K562 (cell line): ENCODE measurements at regions not wholly inside any gene's neighbourhood (a gene's known extent, or its start where the extent isn't known, plus 50 kb on each side); places are given as distances from the start of the nearest gene placed in this dataset.

ENCODE experiments used
- ATAC-seq: fragments of 200-7000 bp; cut with Tn5 transposase; 3 replicates; pipeline ENCODE4 v1.9.1; 2020; ENCODE audit warnings: moderate library complexity
- BruUV-seq: library from RNA; stranded (reverse); fragments of 400-500 nt; replicated peaks from 2 replicates; lab custom pipeline; 2021; lab: Mats Ljungman, UMichigan
- CTCF ChIA-PET: fragments of 300-600 bp; formaldehyde crosslinking; extraction: SDS; loops from one replicate; lab custom pipeline; 2021; ENCODE audit warnings: low intra/inter-chr PET ratio; lab: Yijun Ruan, JAX
- POLR2A ChIA-PET: fragments of 300-600, 350-650 bp; sonication (Branson Sonifier 250); formaldehyde crosslinking; extraction: SDS; loops from one replicate; lab custom pipeline; 2021; ENCODE audit warnings: antibody characterized with exemption, inconsistent platforms; lab: Yijun Ruan, JAX
- DNase-seq, 4 experiments: peaks; one replicate each; pipeline versions ENCODE4 v3.0.0 to v3.0.0-alpha.2; 2011 to 2018; ENCODE audit warnings: low spot score in 3 of 4, mixed read lengths in 3 of 4; ENCODE audit errors: extremely low read depth in 1 of 4
- FAIRE-seq: peaks from 2 replicates; lab custom pipeline; 2011; peaks lifted over from hg19 to GRCh38; lab: Jason Lieb, UNC
- H2AFZ ChIP-seq: 2 replicates; pipeline ENCODE4 v1.6.0; 2011; ENCODE audit warnings: low read depth, low read length, control low read depth, inconsistent platforms
- H3K27ac ChIP-seq: fragments of 200-600 bp; 3 replicates; pipeline ENCODE4 v1.8.0; 2011; ENCODE audit warnings: low read depth, mild to moderate bottlenecking, control low read depth, inconsistent platforms, low read length, moderate library complexity, mixed read lengths; ENCODE audit errors: extremely low read depth
- H3K27me3 ChIP-seq, 2 experiments: fragments of 300-600 bp in 1 of 2; 2 replicates in 1 of 2; 3 replicates in 1 of 2; pipeline versions ENCODE4 v1.6.0 to v1.8.0; 2011; ENCODE audit warnings: inconsistent platforms in 2 of 2, low read length in 2 of 2, mild to moderate bottlenecking in 1 of 2, mixed read lengths in 1 of 2, moderate library complexity in 1 of 2; ENCODE audit not compliant: control insufficient read depth in 2 of 2, insufficient read depth in 2 of 2
- H3K36me3 ChIP-seq: fragments of 300-600 bp; 3 replicates; pipeline ENCODE4 v1.8.0; 2011; ENCODE audit warnings: mild to moderate bottlenecking, low read length, inconsistent platforms; ENCODE audit not compliant: control insufficient read depth, insufficient read depth
- H3K4me1 ChIP-seq, 2 experiments: fragments of 200-600 bp in 1 of 2; replicated peaks in 1 of 2; 2 replicates in 1 of 2; 3 replicates in 1 of 2; pipeline versions ENCODE4 v1.5.1 to v1.8.0; 2011; ENCODE audit warnings: inconsistent platforms in 2 of 2, low read length in 2 of 2, mild to moderate bottlenecking in 1 of 2, mixed read lengths in 1 of 2, moderate library complexity in 1 of 2; ENCODE audit not compliant: control insufficient read depth in 2 of 2, insufficient read depth in 2 of 2
- H3K4me2 ChIP-seq: 2 replicates; pipeline ENCODE4 v1.6.1; 2011; ENCODE audit warnings: low read length, control low read depth, inconsistent platforms, mixed read lengths; ENCODE audit not compliant: insufficient read depth
- H3K4me3 ChIP-seq: fragments of 200-600 bp; sonication (generic), shearing (Covaris generic); 2 replicates; pipeline ENCODE4 v1.5.1; 2016; ENCODE audit warnings: control low read depth, inconsistent platforms
- H3K79me2 ChIP-seq: fragments of 200-600 bp; 3 replicates; pipeline ENCODE4 v1.8.0; 2011; ENCODE audit warnings: low read length, inconsistent platforms; ENCODE audit not compliant: control insufficient read depth, insufficient read depth
- H3K9ac ChIP-seq, 2 experiments: 2 replicates each; pipeline versions ENCODE4 v1.6.0 to v1.6.1; 2011; ENCODE audit warnings: low read depth in 2 of 2, low read length in 2 of 2, control low read depth in 1 of 2, inconsistent platforms in 1 of 2, mild to moderate bottlenecking in 1 of 2, mixed read lengths in 1 of 2; ENCODE audit not compliant: insufficient read depth in 1 of 2
- H3K9me1 ChIP-seq: one replicate; pipeline ENCODE4 v1.6.0; 2011; ENCODE audit warnings: inconsistent platforms, mild to moderate bottlenecking, low read length, moderate library complexity; ENCODE audit not compliant: control insufficient read depth, insufficient read depth
- H3K9me3 ChIP-seq: replicated peaks from 2 replicates; pipeline ENCODE4 v1.5.1; 2011; ENCODE audit warnings: low read depth, low read length, inconsistent platforms; ENCODE audit not compliant: control insufficient read depth, insufficient read depth
- H4K20me1 ChIP-seq: replicated peaks from 2 replicates; pipeline ENCODE4 v1.6.1; 2011; ENCODE audit warnings: low read length, inconsistent platforms, mixed read lengths; ENCODE audit not compliant: control insufficient read depth, insufficient read depth
- HNRNPL ChIP-seq: fragments of 200-400 bp; formaldehyde crosslinking; IDR thresholded peaks from 2 replicates; pipeline ENCODE4 v1.6.1; 2017; ENCODE audit warnings: low read depth, mild to moderate bottlenecking, low read length
- HSF4 ChIP-seq: fragments of 250-450 bp; sonication (Bioruptor Pico); IDR thresholded peaks from 2 replicates; pipeline ENCODE4 v2.1.2; 2022; ENCODE audit warnings: mild to moderate bottlenecking, moderate library complexity, borderline replicate concordance
- SNAPC5 ChIP-seq: fragments of 250-450 bp; sonication (Bioruptor Pico); IDR thresholded peaks from 2 replicates; pipeline ENCODE4 v1.8.0; 2021; ENCODE audit warnings: moderate library complexity, mild to moderate bottlenecking, inconsistent platforms
- TFAP4 ChIP-seq: sonication (generic); formaldehyde crosslinking; IDR thresholded peaks from 2 replicates; pipeline ENCODE4 v1.8.0; 2022; ENCODE audit warnings: missing genetic modification reagents, mild to moderate bottlenecking, moderate library complexity, borderline replicate concordance
- ZNF77 ChIP-seq: fragments of 250-450 bp; sonication (Bioruptor Pico); IDR thresholded peaks from 2 replicates; pipeline ENCODE4 v1.5.0; 2020
- ZNF785 ChIP-seq: fragments of 250-450 bp; sonication (Bioruptor Pico); IDR thresholded peaks from 2 replicates; pipeline ENCODE4 v1.4.0; 2020; ENCODE audit warnings: mild to moderate bottlenecking
- WGBS: fragments of 100-300 bp; shearing (Covaris generic); methylation state at CpG from one replicate; pipeline ENCODE4 v1.1.6; 2016; ENCODE audit warnings: low coverage, mixed read lengths; ENCODE audit not compliant: insufficient coverage; ENCODE audit errors: missing lambda C conversion rate; 5-methylcytosine and 5-hydroxymethylcytosine counted together
- in situ Hi-C: fragments of 300-500 bp; cut with MboI; formaldehyde crosslinking; loops from 4 replicates; pipeline ENCODE4 v1.15.0; 2018; ENCODE audit warnings: inconsistent platforms, mixed read lengths
- intact Hi-C: fragments of 100-400 bp; cut with micrococcal nuclease; formaldehyde crosslinking; loops from 2 replicates; pipeline ENCODE4 v1.14.2; 2022

DNA sequence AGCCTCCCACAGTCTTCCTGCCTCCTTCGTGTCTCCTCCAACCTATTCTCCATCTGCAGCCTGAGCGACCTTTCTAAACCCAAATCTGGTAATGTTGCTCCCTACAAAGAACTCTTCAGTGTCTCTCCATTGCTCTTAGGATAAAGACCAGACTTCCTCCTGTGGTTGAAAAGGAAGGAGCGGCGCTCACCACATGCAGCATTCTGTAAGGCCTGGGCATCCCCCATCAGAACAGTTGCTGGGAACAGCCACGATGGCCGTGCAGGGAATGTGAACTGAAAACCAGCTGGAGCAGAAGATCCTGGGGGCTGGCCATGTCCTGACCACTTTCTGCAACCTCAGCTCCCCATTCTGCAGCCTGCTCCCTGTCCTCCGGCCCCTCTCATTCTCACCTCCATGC lies 237.8 kb upstream of the ZMIZ1 start (continued):
- TF ChIP-seq ZNF77 (CRISPR knock-in tag) (no peak), SNAPC5 (no peak), HNRNPL (no peak), TFAP4 (CRISPR knock-in tag) (no peak)
- TF ChIP-seq, all 486 proteins: peak for 0

DNA sequence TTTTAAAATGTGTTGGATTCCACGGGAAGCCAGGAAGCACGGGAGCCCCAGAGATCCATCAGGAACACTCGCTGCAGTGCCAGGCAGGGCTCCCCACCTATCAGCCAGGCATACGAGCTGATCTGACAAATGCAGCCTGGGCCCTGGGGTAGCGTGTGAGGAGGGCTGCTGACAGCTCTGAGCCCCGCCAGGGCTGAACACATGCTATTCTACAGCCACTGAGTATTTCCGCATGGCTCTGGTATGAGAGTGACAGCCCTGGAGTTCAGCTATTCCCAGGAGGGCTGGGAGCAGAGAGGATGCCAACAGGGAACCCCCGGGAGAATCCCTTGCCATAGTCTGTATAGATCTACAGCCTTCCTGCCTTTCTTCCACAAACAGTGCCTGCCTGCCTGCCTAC lies 237.3 kb upstream of the ZMIZ1 start:
- no peak overlapping the region for H3K9ac ChIP-seq
- ChIA-PET POLR2A (no interaction called here), CTCF (no interaction called here)
- H3K4me1 ChIP-seq = no peaks in the 10 kb centered on the region
- no peak overlapping the region for H3K4me2 ChIP-seq
- H3K9me3 ChIP-seq = no peaks in the 10 kb centered on the region
- H3K36me3 ChIP-seq = no peaks in the 10 kb centered on the region
- H2AFZ ChIP-seq = no peak overlapping the region
- DNase-seq (no peak), FAIRE-seq (no peak), ATAC-seq (no peak)
- 0% methylated on average over 8 of the region's 8 CpGs for WGBS
- no peaks in the 10 kb centered on the region for H3K9me1 ChIP-seq
- in situ Hi-C loops (no loop called here), intact Hi-C loops (no loop called here)
- no peaks in the 10 kb centered on the region for H3K79me2 ChIP-seq
- no peak overlapping the region for H3K27ac ChIP-seq
- no peak overlapping the region for H3K4me3 ChIP-seq
- BruUV-seq = no TSS peak
- no peaks in the 10 kb centered on the region for H4K20me1 ChIP-seq
- TF ChIP-seq HSF4 (CRISPR knock-in tag) = no peak
- no peak for TF ChIP-seq ZNF785 (CRISPR knock-in tag)
- peaks cover 22 to 57% of the 10 kb centered on the region in 2 experiments for H3K27me3 ChIP-seq
